Loucy (cell line): ENCODE measurements at regions not wholly inside any gene's neighbourhood (a gene's known extent, or its start where the extent isn't known, plus 50 kb on each side); places are given as distances from the start of the nearest gene placed in this dataset.

Experiments
- H2AFZ ChIP-seq: fragments of 200-600 bp; sonication (generic); 2 replicates; pipeline ENCODE4 v1.6.0; 2016; ENCODE audit warnings: antibody characterized with exemption, mild to moderate bottlenecking, low read length, moderate library complexity
- H3F3A ChIP-seq: fragments of 200-600 bp; 2 replicates; pipeline ENCODE4 v1.6.0; 2016; ENCODE audit warnings: antibody characterized with exemption, low read depth, mild to moderate bottlenecking
- H3K27me3 ChIP-seq: fragments of 200-600 bp; sonication (generic); 2 replicates; pipeline ENCODE4 v1.6.1; 2014; ENCODE audit warnings: low read length, mild to moderate bottlenecking; ENCODE audit not compliant: insufficient read depth, poor library complexity, severe bottlenecking
- H3K36me3 ChIP-seq: fragments of 200-600 bp; sonication (generic); 2 replicates; pipeline ENCODE4 v1.6.1; 2016; ENCODE audit warnings: low read length; ENCODE audit not compliant: insufficient read depth
- H3K4me1 ChIP-seq: fragments of 200-600 bp; sonication (generic); 2 replicates; pipeline ENCODE4 v1.5.1; 2014; ENCODE audit warnings: low read length, mild to moderate bottlenecking; ENCODE audit not compliant: insufficient read depth, poor library complexity, severe bottlenecking
- H3K4me2 ChIP-seq: fragments of 200-600 bp; sonication (generic); 2 replicates; pipeline ENCODE4 v1.6.0; 2014; ENCODE audit warnings: antibody characterized with exemption, low read length, low read depth, mild to moderate bottlenecking; ENCODE audit not compliant: poor library complexity, severe bottlenecking
- H3K4me3 ChIP-seq: fragments of 200-600 bp; sonication (generic); 2 replicates; pipeline ENCODE4 v1.5.1; 2014; ENCODE audit warnings: low read length, mild to moderate bottlenecking, mixed read lengths; ENCODE audit not compliant: poor library complexity, severe bottlenecking
- H3K79me2 ChIP-seq: fragments of 200-600 bp; sonication (generic); 2 replicates; pipeline ENCODE4 v1.6.1; 2014; ENCODE audit warnings: low read length; ENCODE audit not compliant: insufficient read depth
- H3K9ac ChIP-seq: fragments of 200-600 bp; sonication (generic); 2 replicates; pipeline ENCODE4 v1.6.0; 2014; ENCODE audit warnings: mild to moderate bottlenecking, low read depth, low read length, moderate library complexity; ENCODE audit not compliant: poor library complexity, severe bottlenecking
- H3K9me2 ChIP-seq: fragments of 200-600 bp; sonication (generic); replicated peaks from 2 replicates; pipeline ENCODE4 v1.6.1; 2016; ENCODE audit warnings: low read depth, low read length, mixed read lengths
- H3K9me3 ChIP-seq: fragments of 200-600 bp; sonication (generic); 2 replicates; pipeline ENCODE4 v1.6.1; 2014; ENCODE audit warnings: mild to moderate bottlenecking, antibody characterized with exemption, low read length, low read depth; ENCODE audit not compliant: insufficient read depth
- H4K20me1 ChIP-seq: fragments of 200-600 bp; sonication (generic); 2 replicates; pipeline ENCODE4 v1.6.0; 2014; ENCODE audit warnings: antibody characterized with exemption, low read length, mild to moderate bottlenecking; ENCODE audit not compliant: insufficient read depth, poor library complexity, severe bottlenecking
- CTCF ChIP-seq: fragments of 200-600 bp; sonication (generic); conservative IDR thresholded peaks from 2 replicates; pipeline ENCODE4 v1.5.1; 2014; ENCODE audit warnings: mild to moderate bottlenecking, antibody characterized with exemption, low read length
- EZH2phosphoT487 ChIP-seq: fragments of 200-600 bp; IDR thresholded peaks from 2 replicates; pipeline ENCODE4 v1.6.1; 2018; ENCODE audit warnings: antibody characterized with exemption, mild to moderate bottlenecking, moderate library complexity, borderline replicate concordance

- H3K4me2 ChIP-seq = no peak overlapping the region
- H4K20me1 ChIP-seq = no peaks in the 10 kb centered on the region
- no peaks in the 10 kb centered on the region for H3K36me3 ChIP-seq
- no peak overlapping the region for H2AFZ ChIP-seq
- no peaks in the 10 kb centered on the region for H3K27me3 ChIP-seq
- H3K4me3 ChIP-seq = no peak overlapping the region
- H3K79me2 ChIP-seq = no peaks in the 10 kb centered on the region
- H3K9me3 ChIP-seq = no peaks in the 10 kb centered on the region
- no peak for TF ChIP-seq CTCF
- TF ChIP-seq EZH2phosphoT487 = no peak
- H3F3A ChIP-seq = no peaks in the 10 kb centered on the region
- H3K9me2 ChIP-seq = no peaks in the 10 kb centered on the region
- H3K9ac ChIP-seq = no peak overlapping the region
- H3K4me1 ChIP-seq = no peaks in the 10 kb centered on the region
These were observed 95.8 kb downstream of the PRKAB2 start for GRCh38 chr1:147076442-147076841.

GRCh38 chr1:147072482-147073432 lies 99.5 kb downstream of the PRKAB2 start:
- no peak for TF ChIP-seq CTCF
- no peak for TF ChIP-seq EZH2phosphoT487
- no peaks in the 10 kb centered on the region for H3K79me2 ChIP-seq
- H4K20me1 ChIP-seq = no peaks in the 10 kb centered on the region
- H3K4me2 ChIP-seq = no peak overlapping the region
- no peaks in the 10 kb centered on the region for H3F3A ChIP-seq
- no peaks in the 10 kb centered on the region for H3K27me3 ChIP-seq
- H3K9ac ChIP-seq = no peak overlapping the region
- no peaks in the 10 kb centered on the region for H3K4me1 ChIP-seq
- H3K9me2 ChIP-seq = no peaks in the 10 kb centered on the region
- H3K9me3 ChIP-seq = no peaks in the 10 kb centered on the region
- H3K4me3 ChIP-seq = no peak overlapping the region
- H2AFZ ChIP-seq = no peak overlapping the region
- no peaks in the 10 kb centered on the region for H3K36me3 ChIP-seq

- TF ChIP-seq EZH2phosphoT487 = no peak
- TF ChIP-seq CTCF = no peak
- no peaks in the 10 kb centered on the region for H3K9me2 ChIP-seq
- H4K20me1 ChIP-seq = no peaks in the 10 kb centered on the region
- no peaks in the 10 kb centered on the region for H3K27me3 ChIP-seq
- no peaks in the 10 kb centered on the region for H3F3A ChIP-seq
- no peaks in the 10 kb centered on the region for H3K4me1 ChIP-seq
- H3K36me3 ChIP-seq = no peaks in the 10 kb centered on the region
- H3K4me3 ChIP-seq = no peak overlapping the region
- no peak overlapping the region for H2AFZ ChIP-seq
- no peaks in the 10 kb centered on the region for H3K79me2 ChIP-seq
- H3K4me2 ChIP-seq = no peak overlapping the region
- H3K9ac ChIP-seq = no peak overlapping the region
- H3K9me3 ChIP-seq = no peaks in the 10 kb centered on the region
These were observed 101.1 kb downstream of the PRKAB2 start for GRCh38 chr1:147071142-147071541.
